ENCODE measurements at regions not wholly inside any gene's neighbourhood (a gene's known extent, or its start where the extent isn't known, plus 50 kb on each side); places are given as distances from the start of the nearest gene placed in this dataset.
"Not testable (repeated sequence)": the region's sequence is repeated elsewhere in the genome, so short reads cannot be mapped to it uniquely, and the experiment has no call there.

DNA sequence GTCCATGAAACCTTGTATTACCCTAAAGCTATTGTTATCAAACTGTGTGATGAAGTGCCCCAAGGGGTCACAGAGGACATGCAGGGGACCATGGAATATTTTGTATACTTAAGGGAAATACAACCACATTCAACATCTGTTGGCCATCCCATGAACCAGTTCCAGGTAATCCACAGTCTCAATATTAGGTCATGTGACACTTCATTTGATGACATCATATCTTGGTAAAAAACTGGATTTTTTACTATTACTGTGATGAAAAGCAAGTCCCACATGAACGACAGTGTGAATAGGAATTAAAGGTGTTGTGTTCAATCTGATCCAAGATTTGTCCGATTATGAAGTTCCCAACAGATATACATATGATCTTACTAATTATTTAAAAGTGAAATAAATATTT, 355.2 kb downstream of the IRS2 start:
- no peak for DNase-seq

- DNase-seq: no peak
These were observed 358.2 kb downstream of the IRS2 start for GRCh38 chr13:109428146-109428545.

DNA sequence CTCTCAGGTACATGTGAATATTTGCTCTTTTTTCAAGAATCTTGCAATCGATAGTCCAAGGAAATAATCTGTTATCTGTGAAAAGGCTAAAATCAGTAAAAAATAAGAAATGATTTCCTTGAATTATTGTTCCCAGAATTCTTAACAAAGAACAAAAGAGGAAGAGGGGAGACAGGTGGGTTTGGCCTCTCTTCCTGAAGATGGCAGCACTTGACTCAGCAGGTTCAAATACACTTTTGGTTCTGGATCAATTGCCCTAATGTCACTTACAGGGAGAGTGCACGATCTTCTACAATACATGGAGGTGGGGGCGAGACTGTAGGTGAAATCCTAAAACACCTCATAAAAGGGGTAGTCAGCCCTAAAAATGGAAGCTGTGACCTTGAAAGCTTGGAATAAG, 358.7 kb downstream of the IRS2 start:
- no peak for DNase-seq

DNA sequence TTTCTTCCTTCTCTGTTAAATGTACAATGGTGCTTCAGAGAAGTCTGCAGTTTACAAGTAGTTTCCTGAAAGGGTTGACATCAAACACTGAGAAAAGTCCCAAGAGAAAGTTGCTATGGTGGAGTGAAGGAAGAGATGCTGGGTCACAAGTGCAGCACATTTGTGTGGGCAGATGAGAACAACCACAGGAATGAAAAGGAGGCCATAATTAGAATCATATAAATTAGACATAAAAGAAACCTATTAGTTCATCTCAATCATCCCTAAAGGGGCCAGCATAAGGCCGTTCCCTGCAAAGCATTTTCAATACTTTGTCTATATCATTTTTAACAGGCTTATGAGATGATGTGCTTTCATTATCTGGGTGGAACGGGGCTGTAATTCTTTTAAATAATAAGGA, 359.2 kb downstream of the IRS2 start:
- DNase-seq: no peak

DNA sequence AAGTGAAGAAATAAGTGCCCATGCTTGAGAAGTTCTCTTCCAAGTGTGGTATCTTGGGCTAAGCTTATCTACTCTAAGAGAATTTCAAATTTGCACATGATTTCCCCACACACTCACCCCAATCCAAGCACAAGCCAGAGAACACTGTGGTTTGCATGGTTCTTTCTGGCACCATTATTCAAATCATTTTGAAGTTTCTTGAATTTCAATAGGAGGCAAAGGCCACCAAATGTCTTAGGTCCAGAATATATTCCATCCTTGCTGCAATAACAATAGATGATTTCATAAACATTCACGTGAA, 359.7 kb downstream of the IRS2 start:
- no peak for DNase-seq

- no peak for DNase-seq
These were observed 360.3 kb downstream of the IRS2 start for GRCh38 chr13:109425821-109426689.

GRCh38 chr13:109422161-109422560, 364.2 kb downstream of the IRS2 start:
- DNase-seq: no peak

GRCh38 chr13:109419896-109420295, 366.5 kb downstream of the IRS2 start:
- no peak for DNase-seq

DNA sequence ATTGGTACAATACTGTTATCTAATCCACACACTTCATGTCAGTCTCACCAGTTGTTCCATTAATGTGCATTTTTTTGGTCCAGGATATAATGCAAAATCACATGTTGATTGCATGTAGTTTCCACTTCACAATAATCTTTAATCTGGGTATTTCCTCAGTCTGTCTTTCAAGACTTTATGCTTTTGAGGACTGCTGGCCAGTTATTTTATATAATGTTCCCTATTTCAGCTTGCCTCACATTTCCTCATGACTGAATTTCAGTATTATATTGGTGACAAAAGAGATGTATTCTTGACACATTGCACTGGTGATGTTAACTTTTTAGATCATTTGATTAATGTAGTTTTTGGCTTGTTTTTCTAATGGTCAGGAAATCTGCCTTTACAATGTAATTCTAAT, 368.3 kb downstream of the IRS2 start:
- DNase-seq: no peak

DNA sequence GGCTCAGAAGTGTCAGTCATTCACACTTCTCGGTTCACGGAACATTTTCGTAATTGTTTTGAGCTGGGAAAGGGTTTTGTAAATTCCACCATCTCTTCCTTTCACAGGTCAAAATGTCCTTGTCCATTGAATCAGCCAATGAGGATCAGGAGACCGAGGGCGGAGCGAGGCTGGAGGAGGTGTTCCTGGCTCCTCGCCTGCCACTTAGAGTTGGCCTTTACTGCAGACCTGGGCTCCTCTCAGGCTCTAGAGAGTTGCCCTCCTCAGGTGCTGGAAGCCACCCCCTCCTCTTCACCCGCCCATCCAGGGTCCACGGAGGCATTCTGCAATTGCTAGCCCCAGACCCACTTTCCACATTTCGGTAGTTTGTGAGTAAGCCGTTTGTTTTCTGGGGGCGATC, 370.4 kb downstream of the IRS2 start:
- DNase-seq: no peak

- no peak for DNase-seq
These were observed 371.3 kb downstream of the IRS2 start for GRCh38 chr13:109415057-109415456.

DNA sequence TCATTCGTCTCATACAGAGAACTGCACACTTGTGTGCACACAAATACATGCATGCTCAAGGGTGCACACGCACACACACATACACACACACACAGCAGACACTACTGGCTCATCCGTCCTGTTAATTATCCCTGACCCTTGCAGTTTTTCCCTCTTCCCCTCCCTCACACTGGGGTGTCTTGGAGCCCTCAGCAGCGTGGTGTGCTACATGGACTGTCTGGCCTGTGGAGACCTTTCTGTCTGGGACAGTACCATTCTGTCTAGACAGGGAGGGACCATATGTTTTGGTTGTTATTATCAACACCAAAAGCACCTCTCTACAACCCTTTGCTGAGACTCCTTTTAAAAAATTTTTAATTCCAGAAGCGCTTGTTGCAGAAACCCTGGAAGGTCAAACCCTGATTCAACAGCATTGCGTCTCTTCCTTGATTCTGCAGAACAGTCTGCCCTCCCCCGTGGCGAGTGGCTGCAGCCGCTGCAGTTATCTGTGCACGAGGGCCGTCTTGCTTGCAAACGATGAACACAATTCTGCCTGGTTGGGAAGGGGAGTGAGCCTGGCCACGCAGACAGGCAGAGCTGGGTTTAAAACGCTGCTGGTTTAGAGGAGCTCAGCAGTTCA, 374.0 kb downstream of the IRS2 start:
- DNase-seq: peak; percentile 15 to 67

- DNase-seq: no peak
These were observed 375.5 kb downstream of the IRS2 start for GRCh38 chr13:109410868-109411267.

- DNase-seq: no peak
These were observed 377.6 kb downstream of the IRS2 start for GRCh38 chr13:109408591-109409382.

DNA sequence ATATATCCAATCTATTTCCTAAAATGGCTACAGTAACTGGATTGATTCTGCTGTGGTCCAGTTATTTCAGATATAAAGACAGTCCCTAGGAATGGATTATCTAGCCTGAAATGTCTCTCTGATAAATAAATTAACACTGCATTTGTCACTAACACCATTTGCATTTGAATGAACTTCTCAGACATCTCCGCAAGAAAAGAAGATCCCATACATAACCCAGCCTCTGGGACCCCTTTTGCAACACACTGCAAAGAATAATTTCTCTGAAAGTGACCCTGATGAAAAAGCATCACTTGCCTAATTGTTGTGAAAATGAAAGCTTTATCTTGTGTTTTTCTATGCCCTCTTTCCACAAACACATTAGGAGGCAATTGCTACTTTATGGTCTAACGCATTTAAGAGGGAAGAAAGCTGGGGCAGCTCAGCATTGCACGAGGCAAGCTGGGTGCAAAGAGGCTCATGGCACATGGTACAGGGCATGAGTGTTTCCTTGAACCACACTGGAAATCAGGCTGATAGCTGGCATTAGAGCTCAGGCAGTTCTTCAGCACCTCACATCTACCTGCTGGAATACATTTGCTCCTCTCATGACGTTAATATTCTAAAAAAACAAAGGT, 379.9 kb downstream of the IRS2 start:
- no peak for DNase-seq

DNA sequence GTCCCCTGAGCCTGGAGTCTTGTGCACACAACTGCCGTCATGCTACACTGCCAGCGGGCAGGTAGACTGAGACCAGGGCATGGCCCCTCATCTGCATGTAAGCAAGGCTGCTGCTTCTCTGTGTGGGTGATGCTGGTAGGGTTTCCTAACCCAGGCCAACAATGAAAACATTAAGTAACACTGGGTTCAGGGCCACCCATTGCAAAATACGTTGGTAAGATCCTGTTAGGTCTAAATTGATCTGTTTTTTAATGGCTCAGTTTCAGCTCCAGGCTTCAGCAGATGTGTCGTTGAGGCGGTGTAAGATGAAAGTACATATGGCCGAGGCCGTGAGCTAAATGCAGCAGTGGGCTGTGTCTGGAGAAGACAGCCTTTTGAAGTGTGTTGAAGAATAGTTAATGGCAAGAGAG, 383.4 kb downstream of the IRS2 start:
- DNase-seq: no peak

- no peak for DNase-seq
These were observed 384.5 kb downstream of the IRS2 start for GRCh38 chr13:109401891-109402290.

DNA sequence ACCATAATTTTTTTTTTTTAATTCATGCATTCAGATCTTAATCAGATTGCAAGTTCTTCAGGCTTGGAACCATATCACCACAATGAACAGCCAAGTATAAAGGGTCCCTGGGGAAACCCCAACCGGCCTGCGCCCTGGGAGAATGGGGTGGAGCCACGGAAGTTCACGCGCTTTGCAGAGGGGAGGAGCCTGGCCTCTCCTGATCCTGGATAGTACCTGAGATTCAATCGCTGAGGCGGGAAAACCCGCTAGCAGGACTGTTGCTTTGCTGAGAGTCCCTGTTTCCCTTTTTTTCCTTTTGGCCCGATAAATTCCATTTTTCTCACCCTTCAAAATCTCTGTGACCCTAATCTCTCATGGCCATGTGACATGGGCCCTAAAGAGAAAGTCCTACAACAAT, 385.1 kb downstream of the IRS2 start:
- no peak for DNase-seq

GRCh38 chr13:109400624-109401257, 385.6 kb downstream of the IRS2 start:
- DNase-seq: no peak

- DNase-seq: no peak
These were observed 386.2 kb downstream of the IRS2 start for GRCh38 chr13:109400209-109400608.

- not testable (repeated sequence) for DNase-seq
These were observed 388.3 kb downstream of the IRS2 start for GRCh38 chr13:109398071-109398470.

GRCh38 chr13:109397285-109397684, 389.1 kb downstream of the IRS2 start:
- DNase-seq: no peak

DNA sequence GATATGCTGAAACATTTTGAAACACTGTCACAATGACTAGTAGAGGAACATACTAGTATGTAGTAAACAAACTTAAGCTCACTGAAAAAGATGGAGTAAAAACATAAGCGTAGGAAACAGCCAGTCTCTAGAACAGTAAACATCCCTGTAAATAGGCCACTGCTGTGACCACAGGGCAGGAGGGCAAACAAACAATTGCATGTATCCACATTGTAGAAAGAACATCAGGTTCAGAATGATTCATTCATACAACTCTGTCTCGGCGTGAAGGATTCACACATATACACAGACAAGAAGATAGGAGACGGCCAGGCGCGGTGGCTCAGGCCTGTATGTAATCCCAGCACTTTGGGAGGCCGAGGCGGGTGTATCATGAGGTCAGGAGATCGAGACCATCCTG, 390.1 kb downstream of the IRS2 start:
- DNase-seq: no peak

Data from NCI-H2081 (cell line).